ENCODE measurements at regions not wholly inside any gene's neighbourhood (a gene's known extent, or its start where the extent isn't known, plus 50 kb on each side); places are given as distances from the start of the nearest gene placed in this dataset.

DNA sequence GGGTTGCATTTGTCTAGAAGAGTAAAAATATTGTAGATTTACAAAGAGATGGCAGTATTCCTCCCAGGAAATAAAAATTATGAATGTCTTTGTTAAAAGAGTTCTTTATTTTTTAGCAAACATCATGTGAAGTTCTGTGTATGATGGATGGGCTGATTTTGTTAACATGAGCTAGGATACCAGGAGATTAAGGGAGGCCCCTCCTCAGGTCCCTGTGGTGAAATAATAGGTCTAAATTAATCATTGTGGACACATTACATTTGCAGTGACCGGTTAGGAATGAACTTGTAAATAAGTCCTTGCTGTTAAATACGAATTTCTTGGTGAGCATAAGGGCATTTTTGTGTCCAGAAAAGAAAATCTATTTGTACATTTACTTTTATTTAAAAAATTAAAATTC is 339.4 kb upstream of the PHF14 start:
- no peak for TF ChIP-seq POLR2A (IDR thresholded peaks at IDR 0.05)
- TF ChIP-seq, protein P1, sequence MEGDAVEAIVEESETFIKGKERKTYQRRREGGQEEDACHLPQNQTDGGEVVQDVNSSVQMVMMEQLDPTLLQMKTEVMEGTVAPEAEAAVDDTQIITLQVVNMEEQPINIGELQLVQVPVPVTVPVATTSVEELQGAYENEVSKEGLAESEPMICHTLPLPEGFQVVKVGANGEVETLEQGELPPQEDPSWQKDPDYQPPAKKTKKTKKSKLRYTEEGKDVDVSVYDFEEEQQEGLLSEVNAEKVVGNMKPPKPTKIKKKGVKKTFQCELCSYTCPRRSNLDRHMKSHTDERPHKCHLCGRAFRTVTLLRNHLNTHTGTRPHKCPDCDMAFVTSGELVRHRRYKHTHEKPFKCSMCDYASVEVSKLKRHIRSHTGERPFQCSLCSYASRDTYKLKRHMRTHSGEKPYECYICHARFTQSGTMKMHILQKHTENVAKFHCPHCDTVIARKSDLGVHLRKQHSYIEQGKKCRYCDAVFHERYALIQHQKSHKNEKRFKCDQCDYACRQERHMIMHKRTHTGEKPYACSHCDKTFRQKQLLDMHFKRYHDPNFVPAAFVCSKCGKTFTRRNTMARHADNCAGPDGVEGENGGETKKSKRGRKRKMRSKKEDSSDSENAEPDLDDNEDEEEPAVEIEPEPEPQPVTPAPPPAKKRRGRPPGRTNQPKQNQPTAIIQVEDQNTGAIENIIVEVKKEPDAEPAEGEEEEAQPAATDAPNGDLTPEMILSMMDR (IDR thresholded peaks at IDR 0.05): no peak
- no peak for TF ChIP-seq POLR2AphosphoS5 (IDR thresholded peaks at IDR 0.05)

All from sigmoid colon (tissue), 4 donors.